ENCODE measurements at regions not wholly inside any gene's neighbourhood (a gene's known extent, or its start where the extent isn't known, plus 50 kb on each side); places are given as distances from the start of the nearest gene placed in this dataset.

GRCh38 chr2:220708366-220708765 is 863.7 kb downstream of the EPHA4 start:
- no peak overlapping the region for H3K27ac Mint-ChIP-seq
- no peak for TF ChIP-seq CTCF (conservative IDR thresholded peaks at IDR 0.05)

More at GRCh38 chr2:220708366-220708765, 863.7 kb downstream of the EPHA4 start:
- H4K20me1 ChIP-seq (ENCODE audit: control insufficient read depth, insufficient read depth, insufficient read length): no peaks in the 10 kb centered on the region
- no peak overlapping the region for H3K9ac ChIP-seq (ENCODE audit: extremely low read depth, insufficient read length, low read length)
- H3K23me2 ChIP-seq (ENCODE audit: insufficient read length, low read depth, low read length, poor library complexity, severe bottlenecking): no peaks in the 10 kb centered on the region
- H3K9me3 ChIP-seq (ENCODE audit: control insufficient read depth, low read depth, low read length): no peaks in the 10 kb centered on the region
- Mint-ChIP-seq H3K9me3 (peaks cover 0 to 6% of the 10 kb centered on the region in 2 experiments; a peak in 3 of 5 replicates), H3K4me3 (no peak overlapping the region), H3K36me3 (ENCODE audit: insufficient read depth in 1 of 3, low read depth in 3 of 3) (peaks cover 0 to 5% (median 2%) of the 10 kb centered on the region in 3 experiments; a peak in 3 of 7 replicates), H3K27me3 (ENCODE audit: low read depth) (no peaks in the 10 kb centered on the region), H3K4me1 (peaks cover 8 to 10% of the 10 kb centered on the region in 2 experiments; a peak in 3 of 4 replicates)
- H3K27ac ChIP-seq (ENCODE audit: insufficient read length, low read depth, low read length): no peak overlapping the region
- H2AK5ac ChIP-seq (ENCODE audit: insufficient read length, low read length): no peak overlapping the region
- H2BK20ac ChIP-seq (ENCODE audit: low read depth, low read length, poor library complexity, severe bottlenecking): no peak overlapping the region
- H3K14ac ChIP-seq (ENCODE audit: insufficient read depth, low read length): no peak overlapping the region
- no peak overlapping the region for H2BK120ac ChIP-seq (ENCODE audit: low read depth, low read length, poor library complexity, severe bottlenecking)
- no peak overlapping the region for H2BK5ac ChIP-seq (ENCODE audit: insufficient read length, low read length)
- no peaks in the 10 kb centered on the region for H3K4me1 ChIP-seq (ENCODE audit: insufficient read depth, low read length)
- no peak overlapping the region for H3K4ac ChIP-seq (ENCODE audit: low read depth, low read length)
- no peaks in the 10 kb centered on the region for H3K27me3 ChIP-seq (ENCODE audit: insufficient read depth, low read length)
- no peak overlapping the region for H2AFZ ChIP-seq (ENCODE audit: low read length)
- H3T11ph ChIP-seq (ENCODE audit: low read length): no peak overlapping the region
- H4K5ac ChIP-seq (ENCODE audit: insufficient read length, low read depth, low read length): no peak overlapping the region
- H4K91ac ChIP-seq (ENCODE audit: insufficient read length, low read depth, low read length): no peak overlapping the region
- no peaks in the 10 kb centered on the region for H3K79me2 ChIP-seq (ENCODE audit: insufficient read depth, low read length)
- H3K4me2 ChIP-seq (ENCODE audit: insufficient read depth, insufficient read length, low read length): no peak overlapping the region
- no peak for DNase-seq
- no CpG with 5 or more reads among the region's 3 CpGs for WGBS (ENCODE audit: extremely low coverage, insufficient read length, low lambda C conversion rate)
- no peak overlapping the region for H2BK12ac ChIP-seq (ENCODE audit: insufficient read length, low read depth, low read length)
- no peaks in the 10 kb centered on the region for H3K79me1 ChIP-seq (ENCODE audit: insufficient read depth, low read depth, low read length, poor library complexity, severe bottlenecking)
- H3K18ac ChIP-seq (ENCODE audit: insufficient read length, low read depth, low read length): no peak overlapping the region
- H3K56ac ChIP-seq (ENCODE audit: insufficient read length, low read depth, low read length): no peak overlapping the region
- no peak overlapping the region for H3K23ac ChIP-seq (ENCODE audit: insufficient read length, low read depth, low read length)
- no peak overlapping the region for H4K8ac ChIP-seq (replicated peaks; ENCODE audit: insufficient read length, low read depth, low read length)
- H2BK15ac ChIP-seq (ENCODE audit: low read depth, low read length): no peak overlapping the region
